CD14-positive monocyte (primary cell): ENCODE measurements at regions not wholly inside any gene's neighbourhood (a gene's known extent, or its start where the extent isn't known, plus 50 kb on each side); places are given as distances from the start of the nearest gene placed in this dataset.

ENCODE experiments used
- DNase-seq, 3 donors: peaks; one replicate each; pipeline ENCODE4 v3.0.0-alpha.2; 2011 to 2022
- H2AFZ ChIP-seq: 2 replicates; pipeline ENCODE4 v1.6.0; 2012; ENCODE audit warnings: mild to moderate bottlenecking, low read depth, low read length, inconsistent platforms; ENCODE audit not compliant: insufficient read depth, poor library complexity, severe bottlenecking
- H3K27ac ChIP-seq, 2 donors: 1 replicate in 1 of 2; 2 replicates in 1 of 2; pipeline ENCODE4 v1.5.1; 2012 to 2013; ENCODE audit warnings: low read length in 2 of 2, control low read depth in 1 of 2, inconsistent platforms in 1 of 2, low read depth in 1 of 2, mild to moderate bottlenecking in 1 of 2
- H3K27me3 ChIP-seq, 2 donors: one replicate each; pipeline versions ENCODE4 v1.6.0 to v1.6.1; 2011 to 2013; ENCODE audit warnings: low read length in 2 of 2; ENCODE audit not compliant: control insufficient read depth in 2 of 2, insufficient read depth in 2 of 2
- H3K36me3 ChIP-seq, 2 donors: replicated peaks in 1 of 2; 1 replicate in 1 of 2; 2 replicates in 1 of 2; pipeline versions ENCODE4 v1.5.1 to v1.6.1; 2012 to 2013; ENCODE audit warnings: low read length in 2 of 2, control low read depth in 1 of 2, inconsistent platforms in 1 of 2, mild to moderate bottlenecking in 1 of 2; ENCODE audit not compliant: insufficient read depth in 2 of 2, control insufficient read depth in 1 of 2
- H3K4me1 ChIP-seq, 2 donors: 1 replicate in 1 of 2; 2 replicates in 1 of 2; pipeline versions ENCODE4 v1.5.1 to v1.6.1; 2012 to 2013; ENCODE audit warnings: low read length in 2 of 2, control low read depth in 1 of 2, inconsistent platforms in 1 of 2, mild to moderate bottlenecking in 1 of 2, moderate library complexity in 1 of 2; ENCODE audit not compliant: insufficient read depth in 2 of 2, control insufficient read depth in 1 of 2
- H3K4me2 ChIP-seq: replicated peaks from 2 replicates; pipeline ENCODE3; 2012; ENCODE audit warnings: low read length, moderate library complexity, mild to moderate bottlenecking; ENCODE audit not compliant: poor library complexity, severe bottlenecking; ENCODE audit errors: extremely low read depth
- H3K4me3 ChIP-seq, 3 experiments: fragments of 200-600 bp in 1 of 3; sonication (generic) in 1 of 3; replicated peaks in 1 of 3; 1 replicate in 2 of 3; 2 replicates in 1 of 3; pipeline ENCODE4 v1.5.1; 2011 to 2013; ENCODE audit warnings: low read length in 3 of 3, mild to moderate bottlenecking in 3 of 3, control low read depth in 2 of 3, low read depth in 2 of 3, inconsistent platforms in 1 of 3, moderate library complexity in 1 of 3
- H3K79me2 ChIP-seq: 2 replicates; pipeline ENCODE4 v1.6.0; 2012; ENCODE audit warnings: mild to moderate bottlenecking, control low read depth, inconsistent platforms, low read length, moderate library complexity; ENCODE audit not compliant: insufficient read depth
- H3K9ac ChIP-seq: 2 replicates; pipeline ENCODE4 v1.6.0; 2017; ENCODE audit warnings: low read length, mild to moderate bottlenecking; ENCODE audit not compliant: insufficient read depth, poor library complexity, severe bottlenecking
- H3K9me3 ChIP-seq, 2 donors: replicated peaks in 1 of 2; 1 replicate in 1 of 2; 2 replicates in 1 of 2; pipeline versions ENCODE4 v1.5.1 to v1.6.1; 2012 to 2013; ENCODE audit warnings: low read length in 2 of 2, control low read depth in 1 of 2; ENCODE audit not compliant: control insufficient read depth in 1 of 2, insufficient read depth in 1 of 2
- H4K20me1 ChIP-seq: 2 replicates; pipeline ENCODE4 v1.6.0; 2012; ENCODE audit warnings: mild to moderate bottlenecking, low read length, control low read depth, moderate library complexity; ENCODE audit not compliant: insufficient read depth
- H3K27ac Mint-ChIP-seq, 7 donors: one replicate each; pipeline ENCODE4 v1.8.0; 2020; ENCODE audit warnings: mild to moderate bottlenecking in 7 of 7, mixed read lengths in 7 of 7, moderate library complexity in 6 of 7, inconsistent platforms in 2 of 7
- H3K27me3 Mint-ChIP-seq, 3 donors: one replicate each; pipeline ENCODE4 v1.8.0; 2021 to 2022; ENCODE audit warnings: low read depth in 3 of 3, mild to moderate bottlenecking in 3 of 3, mixed read lengths in 3 of 3, moderate library complexity in 3 of 3, inconsistent platforms in 1 of 3
- H3K36me3 Mint-ChIP-seq, 2 donors: one replicate each; pipeline ENCODE4 v1.8.0; 2020; ENCODE audit warnings: mixed read lengths in 2 of 2, inconsistent platforms in 1 of 2, mild to moderate bottlenecking in 1 of 2
- H3K4me1 Mint-ChIP-seq: one replicate; pipeline ENCODE4 v1.8.0; 2020; ENCODE audit warnings: mild to moderate bottlenecking, mixed read lengths
- H3K4me3 Mint-ChIP-seq, 2 donors: one replicate each; pipeline ENCODE4 v1.8.0; 2020; ENCODE audit warnings: mild to moderate bottlenecking in 2 of 2, mixed read lengths in 2 of 2, moderate library complexity in 1 of 2
- H3K9me3 Mint-ChIP-seq, 7 donors: one replicate each; pipeline ENCODE4 v1.8.0; 2020 to 2022; ENCODE audit warnings: mixed read lengths in 7 of 7, mild to moderate bottlenecking in 6 of 7, moderate library complexity in 6 of 7, inconsistent platforms in 2 of 7
- CTCF ChIP-seq: fragments of 200-600 bp; IDR thresholded peaks from one replicate; pipeline ENCODE4 v1.8.0; 2022; ENCODE audit warnings: antibody characterized with exemption, mild to moderate bottlenecking
- WGBS: methylation state at CpG from one replicate; pipeline ENCODE4 v1.1.5; 2013; ENCODE audit warnings: missing lambda C conversion rate; ENCODE audit not compliant: insufficient coverage; 5-methylcytosine and 5-hydroxymethylcytosine counted together
- intact Hi-C, 2 donors: fragments of 100-400 bp; cut with micrococcal nuclease; formaldehyde crosslinking; loops; one replicate each; pipeline versions ENCODE4 v1.15.0 to v1.15.1; 2023

GRCh38 chr6:112513175-112513574, 166.0 kb downstream of the RFPL4B start:
- no peak for TF ChIP-seq CTCF
- Histone ChIP-seq H3K4me3 (no peak overlapping the region), H3K9ac (no peak overlapping the region), H3K27me3 (no peaks in the 10 kb centered on the region), H3K4me1 (no peaks in the 10 kb centered on the region), H2AFZ (no peak overlapping the region), H3K36me3 (no peaks in the 10 kb centered on the region), H3K4me2 (no peak overlapping the region), H3K27ac (no peak overlapping the region), H4K20me1 (no peaks in the 10 kb centered on the region), H3K79me2 (no peaks in the 10 kb centered on the region), H3K9me3 (no peaks in the 10 kb centered on the region)
- H3K9me3 Mint-ChIP-seq = peaks cover 0 to 6% (median 0%) of the 10 kb centered on the region in 7 donors
- no peaks in the 10 kb centered on the region for H3K27me3 Mint-ChIP-seq
- no peaks in the 10 kb centered on the region for H3K4me1 Mint-ChIP-seq
- no peak for DNase-seq
- H3K36me3 Mint-ChIP-seq = no peaks in the 10 kb centered on the region
- H3K4me3 Mint-ChIP-seq = no peak overlapping the region
- no peak overlapping the region for H3K27ac Mint-ChIP-seq
- intact Hi-C loops = no loop called here

- no peak overlapping the region for H3K4me3 Mint-ChIP-seq
- no peaks in the 10 kb centered on the region for H3K4me1 Mint-ChIP-seq
- H3K27me3 Mint-ChIP-seq = no peaks in the 10 kb centered on the region
- no peak overlapping the region for H2AFZ ChIP-seq
- no peaks in the 10 kb centered on the region for H3K36me3 ChIP-seq
- H4K20me1 ChIP-seq = no peaks in the 10 kb centered on the region
- no peaks in the 10 kb centered on the region for H3K36me3 Mint-ChIP-seq
- H3K4me2 ChIP-seq = no peak overlapping the region
- no peaks in the 10 kb centered on the region for H3K4me1 ChIP-seq
- H3K27ac ChIP-seq = no peak overlapping the region
- H3K27ac Mint-ChIP-seq = no peak overlapping the region
- H3K9me3 ChIP-seq = no peaks in the 10 kb centered on the region
- H3K79me2 ChIP-seq = no peaks in the 10 kb centered on the region
- intact Hi-C loops = no loop called here
- H3K9ac ChIP-seq = no peak overlapping the region
- WGBS = no CpG with 5 or more reads among the region's 4 CpGs
- H3K27me3 ChIP-seq = no peaks in the 10 kb centered on the region
- no peak for TF ChIP-seq CTCF
- no peak for DNase-seq
- H3K4me3 ChIP-seq = no peak overlapping the region
- H3K9me3 Mint-ChIP-seq = peaks cover 0 to 9% (median 2%) of the 10 kb centered on the region in 7 donors
Measured at GRCh38 chr6:112522587-112522986, 175.5 kb downstream of the RFPL4B start.
